ENCODE measurements at regions not wholly inside any gene's neighbourhood (a gene's known extent, or its start where the extent isn't known, plus 50 kb on each side); places are given as distances from the start of the nearest gene placed in this dataset.
"Not testable (repeated sequence)": the region's sequence is repeated elsewhere in the genome, so short reads cannot be mapped to it uniquely, and the experiment has no call there.

- DNase-seq (ENCODE audit: low read depth in 1 of 2, low spot score in 1 of 2), result not testable (repeated sequence)
Measured at GRCh38 chr21:13935396-13936032, 275.2 kb downstream of the LIPI start.

- not testable (repeated sequence) for DNase-seq (ENCODE audit: low read depth in 1 of 2, low spot score in 1 of 2)
Measured at GRCh38 chr21:13934887-13935342, 275.8 kb downstream of the LIPI start.

GRCh38 chr21:13923175-13923574 is 287.6 kb downstream of the LIPI start:
- DNase-seq (ENCODE audit: low read depth in 1 of 2, low spot score in 1 of 2), result not testable (repeated sequence)

GRCh38 chr21:13921455-13921854 is 289.3 kb downstream of the LIPI start:
- DNase-seq (ENCODE audit: low read depth in 1 of 2, low spot score in 1 of 2), result not testable (repeated sequence)

- not testable (repeated sequence) for DNase-seq (ENCODE audit: low read depth in 1 of 2, low spot score in 1 of 2)
Measured at GRCh38 chr21:13907385-13907784, 297.8 kb downstream of the POTED start.

GRCh38 chr21:13896596-13897247 is 287.1 kb downstream of the POTED start:
- DNase-seq (ENCODE audit: low read depth in 1 of 2, low spot score in 1 of 2), result not testable (repeated sequence)

GRCh38 chr21:13893617-13894016 is 284.0 kb downstream of the POTED start:
- DNase-seq (ENCODE audit: low read depth in 1 of 2, low spot score in 1 of 2), result not testable (repeated sequence)

- DNase-seq (ENCODE audit: low read depth in 1 of 2, low spot score in 1 of 2), result not testable (repeated sequence)
Measured at GRCh38 chr21:13893025-13893424, 283.4 kb downstream of the POTED start.

GRCh38 chr21:13892146-13892751 is 282.7 kb downstream of the POTED start:
- DNase-seq (ENCODE audit: low read depth in 1 of 2, low spot score in 1 of 2), result not testable (repeated sequence)

GRCh38 chr21:13889176-13889575 is 279.6 kb downstream of the POTED start:
- not testable (repeated sequence) for DNase-seq (ENCODE audit: low read depth in 1 of 2, low spot score in 1 of 2)

GRCh38 chr21:13883641-13884395 is 274.2 kb downstream of the POTED start:
- not testable (repeated sequence) for DNase-seq (ENCODE audit: low read depth in 1 of 2, low spot score in 1 of 2)

GRCh38 chr21:13877503-13877902 is 267.9 kb downstream of the POTED start:
- DNase-seq (ENCODE audit: low read depth in 1 of 2, low spot score in 1 of 2), result not testable (repeated sequence)

- DNase-seq (ENCODE audit: low read depth in 1 of 2, low spot score in 1 of 2), result not testable (repeated sequence)
Measured at GRCh38 chr21:13876999-13877398, 267.4 kb downstream of the POTED start.

GRCh38 chr21:13874001-13874400 is 264.4 kb downstream of the POTED start:
- not testable (repeated sequence) for DNase-seq (ENCODE audit: low read depth in 1 of 2, low spot score in 1 of 2)

GRCh38 chr21:13854638-13855037 is 245.1 kb downstream of the POTED start:
- DNase-seq (ENCODE audit: low read depth in 1 of 2, low spot score in 1 of 2), result no peak

GRCh38 chr21:13850808-13851207 is 241.2 kb downstream of the POTED start:
- DNase-seq (ENCODE audit: low read depth in 1 of 2, low spot score in 1 of 2), result not testable (repeated sequence)

GRCh38 chr21:13849489-13849888 is 239.9 kb downstream of the POTED start:
- DNase-seq (ENCODE audit: low read depth in 1 of 2, low spot score in 1 of 2), result not testable (repeated sequence)

GRCh38 chr21:13846718-13847117 is 237.1 kb downstream of the POTED start:
- not testable (repeated sequence) for DNase-seq (ENCODE audit: low read depth in 1 of 2, low spot score in 1 of 2)

GRCh38 chr21:13844574-13844973 is 235.0 kb downstream of the POTED start:
- DNase-seq (ENCODE audit: low read depth in 1 of 2, low spot score in 1 of 2), result not testable (repeated sequence)

- DNase-seq (ENCODE audit: low read depth in 1 of 2, low spot score in 1 of 2), result not testable (repeated sequence)
Measured at GRCh38 chr21:13843081-13843480, 233.5 kb downstream of the POTED start.

- DNase-seq (ENCODE audit: low read depth in 1 of 2, low spot score in 1 of 2), result not testable (repeated sequence)
Measured at GRCh38 chr21:13827666-13828065, 218.1 kb downstream of the POTED start.

Data from stimulated activated CD4-positive, alpha-beta T cell treated with anti-CD3 and anti-CD28 coated beads, Interleukin-15, amount 100 ng/mL, for 1 hour (primary cell).